CD4-positive, alpha-beta T cell (primary cell): ENCODE measurements at regions not wholly inside any gene's neighbourhood (a gene's known extent, or its start where the extent isn't known, plus 50 kb on each side); places are given as distances from the start of the nearest gene placed in this dataset.

ENCODE experiments used
- ATAC-seq: fragments of 200-7000 bp; cut with Tn5 transposase; one replicate; pipeline ENCODE4 v1.10.0; 2022; ENCODE audit warnings: mild to moderate bottlenecking; ENCODE audit not compliant: poor library complexity
- CTCF ChIA-PET: fragments of 350-600 bp; sonication (Branson Sonifier 250); formaldehyde crosslinking; loops from one replicate; lab custom pipeline; 2021; ENCODE audit warnings: antibody characterized with exemption, inconsistent platforms; lab: Charles Lee
- POLR2A ChIA-PET: fragments of 350-600 bp; sonication (Branson Sonifier 250); formaldehyde crosslinking; loops from one replicate; lab custom pipeline; 2021; ENCODE audit warnings: antibody characterized with exemption, inconsistent platforms; lab: Charles Lee
- DNase-seq, 14 experiments: peaks; one replicate each; pipeline ENCODE4 v3.0.0-alpha.2; 2013 to 2020; ENCODE audit warnings: mixed read lengths in 2 of 14
- H3K27ac ChIP-seq, 2 donors: one replicate each; pipeline versions ENCODE4 v1.5.1 to v1.7.0; 2013; ENCODE audit warnings: low read length in 2 of 2, low read depth in 1 of 2, mild to moderate bottlenecking in 1 of 2
- H3K27me3 ChIP-seq, 2 experiments: 1 replicate in 1 of 2; 2 replicates in 1 of 2; pipeline versions ENCODE4 v1.6.1 to v1.7.0; 2013; ENCODE audit warnings: low read length in 2 of 2, control low read depth in 1 of 2, mild to moderate bottlenecking in 1 of 2, moderate library complexity in 1 of 2; ENCODE audit not compliant: insufficient read depth in 2 of 2, control insufficient read depth in 1 of 2
- H3K36me3 ChIP-seq: one replicate; pipeline ENCODE4 v1.6.1; 2013; ENCODE audit warnings: low read length, control low read depth; ENCODE audit not compliant: insufficient read depth
- H3K4me1 ChIP-seq: one replicate; pipeline ENCODE4 v1.6.1; 2013; ENCODE audit warnings: low read length, control low read depth; ENCODE audit not compliant: insufficient read depth
- H3K4me3 ChIP-seq: one replicate; pipeline ENCODE4 v1.5.1; 2013; ENCODE audit warnings: mild to moderate bottlenecking, low read length, moderate library complexity
- H3K9me3 ChIP-seq, 2 experiments: 1 replicate in 1 of 2; 2 replicates in 1 of 2; pipeline versions ENCODE4 v1.6.1 to v1.7.0; 2013; ENCODE audit warnings: low read length in 2 of 2, mild to moderate bottlenecking in 2 of 2, control low read depth in 1 of 2, moderate library complexity in 1 of 2; ENCODE audit not compliant: control insufficient read depth in 1 of 2, insufficient read depth in 1 of 2
- H3K27ac Mint-ChIP-seq: one replicate; pipeline ENCODE4 v1.8.0; 2020; ENCODE audit warnings: mixed read lengths
- H3K27me3 Mint-ChIP-seq: one replicate; pipeline ENCODE4 v1.8.0; 2021; ENCODE audit warnings: mixed read lengths
- H3K36me3 Mint-ChIP-seq: one replicate; pipeline ENCODE4 v1.8.0; 2021; ENCODE audit warnings: low read depth, mixed read lengths
- H3K4me1 Mint-ChIP-seq: one replicate; pipeline ENCODE4 v1.8.0; 2021; ENCODE audit warnings: low read depth, mixed read lengths
- H3K4me3 Mint-ChIP-seq: one replicate; pipeline ENCODE4 v1.8.0; 2020; ENCODE audit warnings: mild to moderate bottlenecking, mixed read lengths
- H3K9me3 Mint-ChIP-seq: one replicate; pipeline ENCODE4 v1.8.0; 2020; ENCODE audit warnings: mixed read lengths
- intact Hi-C, 2 experiments: fragments of 100-400 bp; cut with DNase I in 1 of 2; cut with micrococcal nuclease in 1 of 2; formaldehyde crosslinking; loops; one replicate each; pipeline versions ENCODE4 v1.15.1 to v1.9.0; 2023 to 2025; cut with DNase I, micrococcal nuclease
- TF ChIP-seq, protein P1 (sequence below): fragments of 200-600 bp; IDR thresholded peaks from one replicate; pipeline ENCODE4 v1.8.0; 2022; ENCODE audit warnings: antibody characterized with exemption, mild to moderate bottlenecking

DNA sequence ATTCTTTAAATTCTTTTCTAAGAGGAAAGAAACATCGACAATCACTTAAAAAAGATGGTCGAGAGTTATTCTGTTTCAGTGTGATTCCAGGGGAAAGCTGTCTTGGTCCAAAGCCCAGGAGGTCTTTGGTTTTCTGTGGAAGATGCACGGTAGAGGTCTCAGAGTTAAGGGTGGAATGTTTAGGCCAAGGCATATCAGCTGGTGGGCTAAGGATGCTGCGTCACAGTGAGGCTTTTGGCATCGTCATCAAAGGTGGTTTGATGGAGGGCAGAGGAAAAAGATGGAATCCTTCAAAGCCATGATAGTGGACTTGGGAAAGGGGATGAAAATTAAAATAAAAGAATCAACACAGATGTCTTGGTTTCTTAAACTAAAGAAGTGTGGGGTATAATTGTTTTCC lies 137.3 kb upstream of the ANKH start:
- ATAC-seq (no peak), DNase-seq (no peak)
- ChIA-PET CTCF (no interaction called here), POLR2A (no interaction called here)
- Histone ChIP-seq H3K36me3 (no peaks in the 10 kb centered on the region), H3K27ac (no peak overlapping the region), H3K4me3 (no peak overlapping the region), H3K27me3 (no peaks in the 10 kb centered on the region), H3K9me3 (no peaks in the 10 kb centered on the region), H3K4me1 (no peaks in the 10 kb centered on the region)
- no peak overlapping the region for H3K27ac Mint-ChIP-seq
- no peaks in the 10 kb centered on the region for H3K27me3 Mint-ChIP-seq
- no peaks in the 10 kb centered on the region for H3K4me1 Mint-ChIP-seq
- intact Hi-C loops, result no loop called here
- H3K36me3 Mint-ChIP-seq, result no peaks in the 10 kb centered on the region
- no peak overlapping the region for H3K4me3 Mint-ChIP-seq
- TF ChIP-seq, protein P1, sequence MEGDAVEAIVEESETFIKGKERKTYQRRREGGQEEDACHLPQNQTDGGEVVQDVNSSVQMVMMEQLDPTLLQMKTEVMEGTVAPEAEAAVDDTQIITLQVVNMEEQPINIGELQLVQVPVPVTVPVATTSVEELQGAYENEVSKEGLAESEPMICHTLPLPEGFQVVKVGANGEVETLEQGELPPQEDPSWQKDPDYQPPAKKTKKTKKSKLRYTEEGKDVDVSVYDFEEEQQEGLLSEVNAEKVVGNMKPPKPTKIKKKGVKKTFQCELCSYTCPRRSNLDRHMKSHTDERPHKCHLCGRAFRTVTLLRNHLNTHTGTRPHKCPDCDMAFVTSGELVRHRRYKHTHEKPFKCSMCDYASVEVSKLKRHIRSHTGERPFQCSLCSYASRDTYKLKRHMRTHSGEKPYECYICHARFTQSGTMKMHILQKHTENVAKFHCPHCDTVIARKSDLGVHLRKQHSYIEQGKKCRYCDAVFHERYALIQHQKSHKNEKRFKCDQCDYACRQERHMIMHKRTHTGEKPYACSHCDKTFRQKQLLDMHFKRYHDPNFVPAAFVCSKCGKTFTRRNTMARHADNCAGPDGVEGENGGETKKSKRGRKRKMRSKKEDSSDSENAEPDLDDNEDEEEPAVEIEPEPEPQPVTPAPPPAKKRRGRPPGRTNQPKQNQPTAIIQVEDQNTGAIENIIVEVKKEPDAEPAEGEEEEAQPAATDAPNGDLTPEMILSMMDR, result no peak
- H3K9me3 Mint-ChIP-seq, result no peaks in the 10 kb centered on the region

DNA sequence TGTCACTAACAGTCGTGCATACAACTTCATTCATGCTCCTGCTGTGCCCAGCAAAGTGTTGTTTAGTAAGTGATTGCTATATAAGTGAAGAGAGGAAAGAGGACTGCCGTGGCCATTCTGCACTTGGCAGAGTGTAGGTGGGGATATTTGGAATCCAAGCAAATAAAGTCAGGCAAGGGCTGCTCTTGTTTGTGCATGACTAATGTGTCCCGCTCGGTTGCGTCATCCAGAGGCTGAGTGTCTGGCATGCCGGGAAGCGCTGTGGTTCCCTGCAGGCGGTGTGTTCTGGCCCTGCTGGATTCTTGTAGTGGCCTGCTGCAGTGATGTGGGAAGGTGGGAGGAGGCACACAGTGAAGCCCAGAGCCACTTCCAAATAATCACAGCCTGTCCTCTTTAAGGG lies 136.9 kb upstream of the ANKH start:
- Mint-ChIP-seq H3K27ac (no peak overlapping the region), H3K27me3 (no peaks in the 10 kb centered on the region), H3K4me3 (no peak overlapping the region), H3K4me1 (peaks cover 2% of the 10 kb centered on the region), H3K9me3 (no peaks in the 10 kb centered on the region), H3K36me3 (no peaks in the 10 kb centered on the region)
- ChIA-PET POLR2A (no interaction called here), CTCF (no interaction called here)
- DNase-seq, result no peak
- no peaks in the 10 kb centered on the region for H3K36me3 ChIP-seq
- TF ChIP-seq, protein P1, result no peak
- intact Hi-C loops, result no loop called here
- H3K4me3 ChIP-seq, result no peak overlapping the region
- no peaks in the 10 kb centered on the region for H3K27me3 ChIP-seq
- no peak for ATAC-seq
- H3K27ac ChIP-seq, result no peak overlapping the region
- H3K4me1 ChIP-seq, result no peaks in the 10 kb centered on the region
- no peaks in the 10 kb centered on the region for H3K9me3 ChIP-seq

DNA sequence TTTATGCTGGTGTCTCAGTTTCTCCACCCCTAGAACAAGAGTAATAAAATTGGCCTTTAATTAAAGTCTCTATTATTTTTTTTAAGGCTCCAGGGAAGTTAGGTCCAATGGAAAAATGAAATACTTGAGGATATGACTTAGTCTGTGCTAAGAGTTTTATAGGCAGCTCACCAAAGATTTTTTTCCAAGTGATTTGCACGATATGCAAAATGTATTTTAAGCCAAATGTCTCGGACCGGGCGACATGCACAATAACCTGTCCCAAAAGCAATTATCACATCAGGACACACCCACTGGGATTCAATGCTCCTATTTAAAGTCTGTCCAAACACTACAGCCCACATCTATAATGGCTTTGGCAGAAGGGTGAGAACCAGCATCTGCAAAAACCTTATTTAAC lies 136.1 kb upstream of the ANKH start:
- CTCF ChIA-PET, result no interaction called here

More for the DNA sequence above, 136.1 kb upstream of the ANKH start:
- intact Hi-C loops, result no loop called here
- Mint-ChIP-seq H3K36me3 (no peaks in the 10 kb centered on the region), H3K27ac (no peak overlapping the region), H3K4me1 (peaks cover 6% of the 10 kb centered on the region), H3K4me3 (no peak overlapping the region), H3K9me3 (no peaks in the 10 kb centered on the region), H3K27me3 (no peaks in the 10 kb centered on the region)
- Histone ChIP-seq H3K9me3 (no peaks in the 10 kb centered on the region), H3K4me3 (no peak overlapping the region), H3K4me1 (no peaks in the 10 kb centered on the region), H3K27me3 (no peaks in the 10 kb centered on the region), H3K27ac (no peak overlapping the region), H3K36me3 (no peaks in the 10 kb centered on the region)
- no peak for ATAC-seq
- no peak for DNase-seq
- TF ChIP-seq, protein P1, result no peak
- POLR2A ChIA-PET, result no interaction called here
